IPS-11a (cell line): ENCODE measurements at regions not wholly inside any gene's neighbourhood (a gene's known extent, or its start where the extent isn't known, plus 50 kb on each side); places are given as distances from the start of the nearest gene placed in this dataset.

Experiments used
- H3K4me3 ChIP-seq: one replicate; pipeline ENCODE4 v1.5.1; 2013; ENCODE audit warnings: low read depth, low read length, control low read depth

- no peak overlapping the region for H3K4me3 ChIP-seq
These were observed 585.4 kb downstream of the AACS start for GRCh38 chr12:125650587-125650986.

- H3K4me3 ChIP-seq: no peak overlapping the region
These were observed 586.4 kb downstream of the AACS start for GRCh38 chr12:125651625-125652024.

- no peak overlapping the region for H3K4me3 ChIP-seq
These were observed 587.4 kb downstream of the AACS start for GRCh38 chr12:125652681-125653080.

- no peak overlapping the region for H3K4me3 ChIP-seq
These were observed 592.4 kb downstream of the AACS start for GRCh38 chr12:125657681-125658080.

GRCh38 chr12:125674554-125675338 lies 609.5 kb downstream of the AACS start:
- H3K4me3 ChIP-seq: no peak overlapping the region

GRCh38 chr12:125676366-125676765 lies 611.1 kb downstream of the AACS start:
- H3K4me3 ChIP-seq: no peak overlapping the region

- no peak overlapping the region for H3K4me3 ChIP-seq
These were observed 612.6 kb downstream of the AACS start for GRCh38 chr12:125677829-125678228.

- no peak overlapping the region for H3K4me3 ChIP-seq
These were observed 613.4 kb downstream of the AACS start for GRCh38 chr12:125678589-125678993.

GRCh38 chr12:125683748-125684381 lies 618.6 kb downstream of the AACS start:
- H3K4me3 ChIP-seq: no peak overlapping the region

GRCh38 chr12:125684968-125685790 lies 619.9 kb downstream of the AACS start:
- no peak overlapping the region for H3K4me3 ChIP-seq

GRCh38 chr12:125685915-125686314 lies 620.7 kb downstream of the AACS start:
- no peak overlapping the region for H3K4me3 ChIP-seq

GRCh38 chr12:125687403-125687802 lies 622.2 kb downstream of the AACS start:
- no peak overlapping the region for H3K4me3 ChIP-seq

GRCh38 chr12:125687820-125688219 lies 622.6 kb downstream of the AACS start:
- H3K4me3 ChIP-seq: no peak overlapping the region

- H3K4me3 ChIP-seq: no peak overlapping the region
These were observed 623.0 kb downstream of the AACS start for GRCh38 chr12:125688223-125688622.

GRCh38 chr12:125688881-125689280 lies 623.6 kb downstream of the AACS start:
- H3K4me3 ChIP-seq: no peak overlapping the region

GRCh38 chr12:125689576-125690410 lies 624.6 kb downstream of the AACS start:
- H3K4me3 ChIP-seq: no peak overlapping the region

GRCh38 chr12:125690841-125691240 lies 625.6 kb downstream of the AACS start:
- no peak overlapping the region for H3K4me3 ChIP-seq

- no peak overlapping the region for H3K4me3 ChIP-seq
These were observed 630.8 kb downstream of the AACS start for GRCh38 chr12:125696054-125696453.

- no peak overlapping the region for H3K4me3 ChIP-seq
These were observed 639.6 kb downstream of the AACS start for GRCh38 chr12:125704803-125705202.

GRCh38 chr12:125720961-125721360 lies 655.7 kb downstream of the AACS start:
- H3K4me3 ChIP-seq: no peak overlapping the region

- H3K4me3 ChIP-seq: no peak overlapping the region
These were observed 668.9 kb downstream of the AACS start for GRCh38 chr12:125734137-125734536.
